ENCODE measurements at regions not wholly inside any gene's neighbourhood (a gene's known extent, or its start where the extent isn't known, plus 50 kb on each side); places are given as distances from the start of the nearest gene placed in this dataset.

- Histone ChIP-seq H3K36me3 (ENCODE audit: insufficient read depth, low read length, poor library complexity, severe bottlenecking) (no peaks in the 10 kb centered on the region), H3K9me3 (ENCODE audit: low read depth, low read length, poor library complexity, severe bottlenecking) (no peaks in the 10 kb centered on the region), H3K4me1 (ENCODE audit: insufficient read depth, low read length, poor library complexity, severe bottlenecking) (no peaks in the 10 kb centered on the region), H3K27ac (ENCODE audit: low read depth, low read length, poor library complexity, severe bottlenecking) (no peak overlapping the region), H3K27me3 (replicated peaks; ENCODE audit: insufficient read depth, low read depth, low read length, poor library complexity) (peaks cover 6% of the 10 kb centered on the region), H3K4me3 (ENCODE audit: low read depth, low read length, poor library complexity, severe bottlenecking) (no peak overlapping the region)
- intact Hi-C loops (cut with micrococcal nuclease; ENCODE audit: unreplicated experiment): no loop called here
- CTCF ChIA-PET: no interaction called here
- no TSS peak for BruUV-seq (replicated peaks)
- no peak for DNase-seq (ENCODE audit: low spot score)
- TF ChIP-seq CTCF (conservative IDR thresholded peaks at IDR 0.05; ENCODE audit: low read depth, low read length) (no peak), EZH2 (IDR thresholded peaks at IDR 0.05; ENCODE audit: borderline replicate concordance, low read depth, low read length, poor library complexity, severe bottlenecking) (no peak)
- POLR2A ChIA-PET (ENCODE audit: low non-redundant PET): no interaction called here
These were observed 108.1 kb upstream of the UBL3 start for GRCh38 chr13:29958476-29958875.

- Histone ChIP-seq H3K9me3 (ENCODE audit: low read depth, low read length, poor library complexity, severe bottlenecking) (no peaks in the 10 kb centered on the region), H3K4me1 (ENCODE audit: insufficient read depth, low read length, poor library complexity, severe bottlenecking) (no peaks in the 10 kb centered on the region), H3K36me3 (ENCODE audit: insufficient read depth, low read length, poor library complexity, severe bottlenecking) (no peaks in the 10 kb centered on the region), H3K27me3 (replicated peaks; ENCODE audit: insufficient read depth, low read depth, low read length, poor library complexity) (peaks cover 6% of the 10 kb centered on the region), H3K4me3 (ENCODE audit: low read depth, low read length, poor library complexity, severe bottlenecking) (no peak overlapping the region), H3K27ac (ENCODE audit: low read depth, low read length, poor library complexity, severe bottlenecking) (no peak overlapping the region)
- DNase-seq (ENCODE audit: low spot score): no peak
- no TSS peak for BruUV-seq (replicated peaks)
- TF ChIP-seq CTCF (conservative IDR thresholded peaks at IDR 0.05; ENCODE audit: low read depth, low read length): no peak
- TF ChIP-seq EZH2 (IDR thresholded peaks at IDR 0.05; ENCODE audit: borderline replicate concordance, low read depth, low read length, poor library complexity, severe bottlenecking): no peak
- intact Hi-C loops (cut with micrococcal nuclease; ENCODE audit: unreplicated experiment): no loop called here
- POLR2A ChIA-PET (ENCODE audit: low non-redundant PET): no interaction called here
- CTCF ChIA-PET: interaction anchor here (0.6 kb wide), 1 partner anchor 140 kb away, joined by 9 read pairs; no protein-coding TSS in a partner anchor
These were observed 106.9 kb upstream of the UBL3 start for GRCh38 chr13:29957320-29957719.

DNA sequence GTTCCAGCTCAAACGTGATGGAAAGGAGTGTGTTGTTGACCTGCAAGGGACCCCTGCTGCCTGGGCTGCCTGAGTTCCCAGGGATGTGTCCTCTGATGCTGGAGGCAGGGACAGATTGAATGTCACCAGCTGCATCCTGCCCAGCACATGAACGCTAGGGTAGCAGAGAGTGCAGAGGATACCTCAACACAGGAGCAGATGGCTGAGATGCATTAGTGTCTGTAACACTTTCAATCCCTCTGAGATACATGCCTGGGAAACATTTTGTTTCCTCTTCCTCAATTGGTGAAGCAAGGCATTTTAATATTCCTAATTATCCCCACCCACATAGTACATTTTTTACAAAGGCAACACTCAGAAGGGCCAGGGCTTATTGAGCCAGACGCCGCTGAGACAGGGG, 106.4 kb upstream of the UBL3 start:
- intact Hi-C loops (cut with micrococcal nuclease; ENCODE audit: unreplicated experiment): no loop called here
- no peaks in the 10 kb centered on the region for H3K36me3 ChIP-seq (ENCODE audit: insufficient read depth, low read length, poor library complexity, severe bottlenecking)
- H3K27ac ChIP-seq (ENCODE audit: low read depth, low read length, poor library complexity, severe bottlenecking): no peak overlapping the region
- no peak overlapping the region for H3K4me3 ChIP-seq (ENCODE audit: low read depth, low read length, poor library complexity, severe bottlenecking)
- no TSS peak for BruUV-seq (replicated peaks)
- DNase-seq (ENCODE audit: low spot score): no peak
- POLR2A ChIA-PET (ENCODE audit: low non-redundant PET): no interaction called here
- H3K9me3 ChIP-seq (ENCODE audit: low read depth, low read length, poor library complexity, severe bottlenecking): no peaks in the 10 kb centered on the region
- no peak for TF ChIP-seq EZH2 (IDR thresholded peaks at IDR 0.05; ENCODE audit: borderline replicate concordance, low read depth, low read length, poor library complexity, severe bottlenecking)
- no peak for TF ChIP-seq CTCF (conservative IDR thresholded peaks at IDR 0.05; ENCODE audit: low read depth, low read length)
- CTCF ChIA-PET: interaction anchor here (0.6 kb wide), 1 partner anchor 141 kb away, joined by 9 read pairs; no protein-coding TSS in a partner anchor
- H3K27me3 ChIP-seq (replicated peaks; ENCODE audit: insufficient read depth, low read depth, low read length, poor library complexity): peaks cover 6% of the 10 kb centered on the region
- H3K4me1 ChIP-seq (ENCODE audit: insufficient read depth, low read length, poor library complexity, severe bottlenecking): no peaks in the 10 kb centered on the region
